H1 (cell line): ENCODE measurements at regions not wholly inside any gene's neighbourhood (a gene's known extent, or its start where the extent isn't known, plus 50 kb on each side); places are given as distances from the start of the nearest gene placed in this dataset.

ENCODE experiments used
- CTCF ChIA-PET: fragments of 300-600 bp; sonication (Branson Sonifier 250); formaldehyde crosslinking; loops from one replicate; lab custom pipeline; 2021; ENCODE audit not compliant: partially characterized antibody; lab: Charles Lee
- POLR2A ChIA-PET: fragments of 300-600 bp; sonication (Branson Sonifier 250); formaldehyde crosslinking; loops from one replicate; lab custom pipeline; 2021; ENCODE audit warnings: inconsistent platforms; ENCODE audit not compliant: partially characterized antibody; lab: Charles Lee
- DNase-seq, 2 experiments: peaks; one replicate each; pipeline versions ENCODE4 v3.0.0 to v3.0.0-alpha.2; 2010 to 2022; ENCODE audit warnings: low spot score in 2 of 2, low read depth in 1 of 2, mixed read lengths in 1 of 2
- FAIRE-seq: peaks from 2 replicates; lab custom pipeline; 2011; peaks lifted over from hg19 to GRCh38; lab: Jason Lieb, UNC
- H2AFZ ChIP-seq: 2 replicates; pipeline ENCODE4 v1.8.1; 2012; ENCODE audit warnings: low read length, inconsistent platforms
- H2AK5ac ChIP-seq: 2 replicates; pipeline ENCODE4 v1.6.1; 2013; ENCODE audit warnings: low read depth, low read length
- H2BK120ac ChIP-seq: replicated peaks from 2 replicates; pipeline ENCODE3; 2013; ENCODE audit warnings: low read depth, low read length, inconsistent platforms
- H2BK12ac ChIP-seq: 2 replicates; pipeline ENCODE4 v1.6.1; 2013; ENCODE audit warnings: low read depth, low read length
- H2BK15ac ChIP-seq: 2 replicates; pipeline ENCODE4 v1.6.1; 2013; ENCODE audit warnings: low read length
- H2BK20ac ChIP-seq: 2 replicates; pipeline ENCODE4 v1.6.1; 2013; ENCODE audit warnings: low read length
- H2BK5ac ChIP-seq: 2 replicates; pipeline ENCODE4 v1.6.1; 2013; ENCODE audit warnings: low read depth, low read length
- H3K14ac ChIP-seq: 2 replicates; pipeline ENCODE4 v1.6.1; 2013; ENCODE audit warnings: inconsistent platforms; ENCODE audit not compliant: insufficient read length
- H3K18ac ChIP-seq: 2 replicates; pipeline ENCODE4 v1.6.1; 2013; ENCODE audit warnings: low read length; ENCODE audit errors: extremely low read depth
- H3K23ac ChIP-seq: 2 replicates; pipeline ENCODE4 v1.6.1; 2013; ENCODE audit warnings: inconsistent platforms; ENCODE audit not compliant: insufficient read length
- H3K23me2 ChIP-seq: 2 replicates; pipeline ENCODE4 v1.6.1; 2013; ENCODE audit warnings: low read depth, low read length
- H3K27ac ChIP-seq: 2 replicates; pipeline ENCODE4 v1.6.1; 2011; ENCODE audit warnings: low read depth, low read length, inconsistent platforms
- H3K27me3 ChIP-seq, 4 experiments: replicated peaks in 1 of 4; 1 replicate in 1 of 4; 2 replicates in 3 of 4; pipeline versions ENCODE4 v1.6.1 to v1.8.1; 2011 to 2013; ENCODE audit warnings: low read length in 3 of 4, mild to moderate bottlenecking in 3 of 4, inconsistent platforms in 2 of 4, mixed read lengths in 2 of 4, moderate library complexity in 1 of 4; ENCODE audit not compliant: control insufficient read depth in 3 of 4, insufficient read depth in 3 of 4; ENCODE audit errors: extremely low read depth in 1 of 4
- H3K36me3 ChIP-seq, 4 experiments: 2 replicates each; pipeline versions ENCODE4 v1.6.1 to v1.8.1; 2011 to 2013; ENCODE audit warnings: mild to moderate bottlenecking in 4 of 4, low read length in 3 of 4, moderate library complexity in 2 of 4, control low read depth in 1 of 4, inconsistent platforms in 1 of 4; ENCODE audit not compliant: insufficient read depth in 4 of 4, control insufficient read depth in 2 of 4
- H3K4ac ChIP-seq: replicated peaks from 2 replicates; pipeline ENCODE3; 2013; ENCODE audit warnings: low read length, low read depth, mixed read lengths, inconsistent platforms; ENCODE audit not compliant: insufficient read length
- H3K4me1 ChIP-seq, 4 experiments: replicated peaks in 1 of 4; 1 replicate in 1 of 4; 2 replicates in 3 of 4; pipeline versions ENCODE4 v1.6.1 to v1.8.1; 2011 to 2013; ENCODE audit warnings: low read length in 3 of 4, inconsistent platforms in 2 of 4, mixed read lengths in 1 of 4; ENCODE audit not compliant: insufficient read depth in 4 of 4, control insufficient read depth in 3 of 4
- H3K4me2 ChIP-seq, 2 experiments: 2 replicates each; pipeline versions ENCODE4 v1.6.1 to v1.8.1; 2011 to 2013; ENCODE audit warnings: low read depth in 2 of 2, low read length in 2 of 2, control low read depth in 1 of 2, inconsistent platforms in 1 of 2, mild to moderate bottlenecking in 1 of 2; ENCODE audit not compliant: insufficient read depth in 1 of 2
- H3K4me3 ChIP-seq, 4 experiments: fragments of 200-600, 300-600 bp in 1 of 4; sonication (generic), shearing (Covaris generic), sonication (Bioruptor Twin) in 1 of 4; 2 replicates each; pipeline versions ENCODE4 v1.5.1 to v1.8.1; 2011 to 2016; ENCODE audit warnings: low read length in 4 of 4, low read depth in 3 of 4, control low read depth in 2 of 4, inconsistent platforms in 2 of 4, mild to moderate bottlenecking in 2 of 4, mixed read lengths in 1 of 4, moderate library complexity in 1 of 4; ENCODE audit not compliant: insufficient read depth in 2 of 4; ENCODE audit errors: extremely low read depth in 1 of 4
- H3K56ac ChIP-seq: replicated peaks from 2 replicates; pipeline ENCODE3; 2013; ENCODE audit warnings: low read depth, mild to moderate bottlenecking, mixed read lengths, low read length, inconsistent platforms; ENCODE audit not compliant: insufficient read length
- H3K79me1 ChIP-seq: 2 replicates; pipeline ENCODE4 v1.6.1; 2013; ENCODE audit warnings: low read depth, low read length, control low read depth
- H3K79me2 ChIP-seq, 2 experiments: 2 replicates each; pipeline versions ENCODE4 v1.6.1 to v1.8.1; 2012 to 2013; ENCODE audit warnings: low read length in 2 of 2, mild to moderate bottlenecking in 2 of 2, inconsistent platforms in 1 of 2; ENCODE audit not compliant: insufficient read depth in 2 of 2, control insufficient read depth in 1 of 2
- H3K9ac ChIP-seq, 4 experiments: replicated peaks in 1 of 4; 1 replicate in 1 of 4; 2 replicates in 3 of 4; pipeline versions ENCODE4 v1.6.1 to v1.8.1; 2011 to 2013; ENCODE audit warnings: low read depth in 3 of 4, low read length in 3 of 4, control low read depth in 2 of 4, mild to moderate bottlenecking in 2 of 4, moderate library complexity in 2 of 4, inconsistent platforms in 1 of 4; ENCODE audit errors: extremely low read depth in 1 of 4
- H3K9me3 ChIP-seq, 2 experiments: 2 replicates each; pipeline versions ENCODE4 v1.6.1 to v1.8.1; 2012 to 2013; ENCODE audit warnings: mild to moderate bottlenecking in 2 of 2, moderate library complexity in 2 of 2, control low read depth in 1 of 2, inconsistent platforms in 1 of 2, low read depth in 1 of 2, low read length in 1 of 2, mixed read lengths in 1 of 2; ENCODE audit not compliant: insufficient read depth in 2 of 2
- H4K20me1 ChIP-seq, 2 experiments: replicated peaks in 1 of 2; 2 replicates each; pipeline versions ENCODE3 to v1.8.1; 2011 to 2013; ENCODE audit warnings: inconsistent platforms in 2 of 2, low read length in 2 of 2, mild to moderate bottlenecking in 1 of 2; ENCODE audit not compliant: insufficient read depth in 2 of 2, control insufficient read depth in 1 of 2
- H4K5ac ChIP-seq: 2 replicates; pipeline ENCODE4 v1.6.1; 2013; ENCODE audit warnings: low read length, low read depth, mixed read lengths, inconsistent platforms; ENCODE audit not compliant: insufficient read length
- H4K8ac ChIP-seq: 2 replicates; pipeline ENCODE4 v1.8.0; 2013; ENCODE audit warnings: mild to moderate bottlenecking, moderate library complexity, low read length, inconsistent platforms; ENCODE audit not compliant: insufficient read depth; ENCODE audit errors: extremely low read depth
- H4K91ac ChIP-seq: replicated peaks from 2 replicates; pipeline ENCODE3; 2013; ENCODE audit warnings: low read length, mixed read lengths, inconsistent platforms; ENCODE audit not compliant: insufficient read length
- BCL11A ChIP-seq, 2 experiments: IDR thresholded peaks; one replicate each; pipeline ENCODE4 v1.6.1; 2011; ENCODE audit warnings: low read depth in 2 of 2, low read length in 2 of 2, mild to moderate bottlenecking in 2 of 2
- JUN ChIP-seq: IDR thresholded peaks from 2 replicates; pipeline ENCODE4 v1.6.1; 2011; ENCODE audit warnings: low read depth, mild to moderate bottlenecking, improper control_type of control experiment, low read length
- WGBS, 2 experiments: shearing (Covaris generic) in 1 of 2; methylation state at CpG; one replicate each; pipeline versions ENCODE4 v1.1.6 to v1.1.7; 2013 to 2015; ENCODE audit warnings: low lambda C conversion rate in 2 of 2, mixed read lengths in 2 of 2, inconsistent platforms in 1 of 2, low coverage in 1 of 2, missing lambda C conversion rate in 1 of 2; ENCODE audit not compliant: insufficient replicate concordance in 2 of 2, insufficient coverage in 1 of 2, insufficient read length in 1 of 2; ENCODE audit errors: extremely low coverage in 1 of 2, missing lambda C conversion rate in 1 of 2; 5-methylcytosine and 5-hydroxymethylcytosine counted together

DNA sequence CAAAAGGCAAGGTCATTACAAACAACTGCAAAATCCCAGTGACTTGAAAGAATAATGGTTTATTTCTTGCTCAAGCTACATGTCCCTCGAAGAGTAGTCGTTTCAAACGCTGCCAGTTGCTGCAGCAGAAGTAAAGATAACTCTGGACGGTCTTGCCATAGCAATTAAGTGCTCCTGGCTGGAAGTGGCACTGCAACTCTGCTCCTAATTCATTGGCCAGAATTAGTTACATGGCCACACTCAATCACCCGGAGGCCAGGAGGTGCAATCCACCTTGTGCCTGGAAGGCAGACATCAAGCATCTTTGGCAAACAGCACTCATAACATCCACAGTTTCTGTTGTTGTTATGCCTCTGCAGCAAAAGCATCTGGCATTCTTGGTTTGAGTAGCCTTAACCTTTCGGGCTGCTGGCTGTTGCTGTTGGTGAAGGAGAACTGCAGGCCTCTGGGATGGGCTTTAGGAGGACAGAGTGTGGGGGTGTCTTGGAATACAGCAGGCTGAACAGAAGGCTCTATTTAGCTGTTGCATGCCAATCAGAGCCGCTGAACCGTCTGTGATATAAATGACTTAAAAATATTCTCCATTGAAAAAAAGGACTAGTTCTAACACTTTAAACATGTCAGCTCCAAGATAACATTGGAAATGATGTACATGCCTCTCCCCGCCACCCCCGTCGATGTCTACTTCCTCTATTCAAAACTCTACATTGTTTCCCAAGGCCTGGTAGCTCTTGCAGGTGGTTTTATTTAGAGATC, 123.5 kb upstream of the DYRK2 start:
- H3K23ac ChIP-seq, result no peak overlapping the region
- H3K4me2 ChIP-seq, result no peak overlapping the region
- peak overlapping the region; percentile 7; the same call in 1 of the 2 replicates for H4K8ac ChIP-seq
- H3K9me3 ChIP-seq, result no peaks in the 10 kb centered on the region
- no peak for TF ChIP-seq JUN
- no peak for TF ChIP-seq BCL11A (IDR thresholded peaks at IDR 0.05; ENCODE audit: low read depth in 2 of 2, low read length in 2 of 2)
- no peak overlapping the region for H3K14ac ChIP-seq
- no peak overlapping the region for H3K27ac ChIP-seq
- FAIRE-seq, result no peak
- peaks cover 9 to 18% (median 14%) of the 10 kb centered on the region in 4 experiments; a peak in 6 of 7 replicates for H3K4me1 ChIP-seq
- H3K36me3 ChIP-seq, result no peaks in the 10 kb centered on the region
- H3K9ac ChIP-seq, result no peak overlapping the region; a peak in 3 of 7 replicates
- peak overlapping the region; percentile 99 for H2BK20ac ChIP-seq
- 81% methylated on average over 11 of the region's 11 CpGs; no CpG with 5 or more reads in 1 of the 2 experiments for WGBS, 2 experiments
- no peak overlapping the region for H4K91ac ChIP-seq
- no peaks in the 10 kb centered on the region for H4K20me1 ChIP-seq
- no peak overlapping the region for H4K5ac ChIP-seq
- H2BK12ac ChIP-seq, result peak overlapping the region; percentile 86
- H3K27me3 ChIP-seq, result no peaks in the 10 kb centered on the region
- H2BK120ac ChIP-seq, result peak overlapping the region; percentile 20
- H2AK5ac ChIP-seq, result peak overlapping the region; percentile 66; the same call in 1 of the 2 replicates
- peak overlapping the region; percentile 83; the same call in 1 of the 2 replicates for H2BK15ac ChIP-seq
- no peaks in the 10 kb centered on the region for H3K23me2 ChIP-seq
- H3K56ac ChIP-seq, result no peak overlapping the region
- no peak for DNase-seq
- H3K4me3 ChIP-seq, result no peak overlapping the region
- H2AFZ ChIP-seq, result no peak overlapping the region
- H3K79me2 ChIP-seq, result no peaks in the 10 kb centered on the region
- no peaks in the 10 kb centered on the region for H3K79me1 ChIP-seq
- H2BK5ac ChIP-seq, result peak overlapping the region; percentile 63; the same call in 1 of the 2 replicates
- H3K4ac ChIP-seq, result no peak overlapping the region
- H3K18ac ChIP-seq, result no peak overlapping the region; the same call in 1 of the 2 replicates
- ChIA-PET CTCF (interaction anchor here (0.6 to 1.6 kb wide), 3 partner anchors 11 to 84 kb away, joined by 3 read pairs; no protein-coding TSS in a partner anchor), POLR2A (interaction anchor here (0.7 to 1.6 kb wide), 2 partner anchors 64 to 124 kb away, joined by 3 to 4 read pairs; no protein-coding TSS in a partner anchor)
